GM23338 (cell line): ENCODE measurements at regions not wholly inside any gene's neighbourhood (a gene's known extent, or its start where the extent isn't known, plus 50 kb on each side); places are given as distances from the start of the nearest gene placed in this dataset.

Source experiments
- CREB1 ChIP-seq: fragments of 250-450 bp; sonication (Bioruptor Pico); IDR thresholded peaks from 2 replicates; pipeline ENCODE4 v1.5.0; 2020; ENCODE audit warnings: low read depth, mild to moderate bottlenecking, moderate library complexity
- CTCF ChIP-seq, 2 experiments: fragments of 200-600 bp in 1 of 2; sonication (generic) in 1 of 2; conservative IDR thresholded peaks; 2 replicates each; pipeline versions ENCODE4 v1.5.1 to v1.6.1; 2016 to 2017; ENCODE audit warnings: antibody characterized with exemption in 2 of 2, low read depth in 2 of 2, mild to moderate bottlenecking in 2 of 2, moderate library complexity in 1 of 2
- ETS1 ChIP-seq: IDR thresholded peaks from 2 replicates; pipeline ENCODE4 v1.6.1; 2016; ENCODE audit warnings: antibody characterized with exemption
- EZH2 ChIP-seq: fragments of 200-600 bp; sonication (generic); IDR thresholded peaks from one replicate; pipeline ENCODE4 v1.8.0; 2017; ENCODE audit warnings: antibody characterized with exemption, mild to moderate bottlenecking, low read depth; ENCODE audit not compliant: unreplicated experiment
- EZH2phosphoT487 ChIP-seq: fragments of 200-600 bp; sonication (generic); IDR thresholded peaks from one replicate; pipeline ENCODE4 v1.8.1; 2018; ENCODE audit warnings: antibody characterized with exemption; ENCODE audit not compliant: unreplicated experiment
- JUNB ChIP-seq: IDR thresholded peaks from one replicate; pipeline ENCODE4 v1.6.1; 2016; ENCODE audit warnings: antibody characterized with exemption; ENCODE audit not compliant: unreplicated experiment
- POLR2AphosphoS5 ChIP-seq: IDR thresholded peaks from 2 replicates; pipeline ENCODE4 v1.6.1; 2016; ENCODE audit warnings: antibody characterized with exemption, low read depth
- REST ChIP-seq: IDR thresholded peaks from one replicate; pipeline ENCODE4 v1.6.1; 2018; ENCODE audit warnings: antibody characterized with exemption; ENCODE audit not compliant: unreplicated experiment
- STAT1 ChIP-seq: IDR thresholded peaks from one replicate; pipeline ENCODE4 v1.6.1; 2016; ENCODE audit warnings: antibody characterized with exemption; ENCODE audit not compliant: unreplicated experiment
- ZNF331 ChIP-seq: fragments of 250-450 bp; sonication (Bioruptor Pico); IDR thresholded peaks from 2 replicates; pipeline ENCODE4 v1.5.0; 2020; ENCODE audit warnings: low read depth, mild to moderate bottlenecking, moderate library complexity

GRCh38 chr18:1865869-1866268 lies 705.4 kb downstream of the METTL4 start:
- TF ChIP-seq CTCF (conservative IDR thresholded peaks at IDR 0.05; ENCODE audit: low read depth in 2 of 2) (no peak), POLR2AphosphoS5 (no peak), REST (no peak), EZH2 (no peak), EZH2phosphoT487 (no peak), ETS1 (no peak), ZNF331 (no peak), JUNB (no peak), CREB1 (no peak), STAT1 (no peak)
